Right ventricle myocardium inferior (tissue), 1 donor: ENCODE measurements at regions not wholly inside any gene's neighbourhood (a gene's known extent, or its start where the extent isn't known, plus 50 kb on each side); places are given as distances from the start of the nearest gene placed in this dataset.
"Not testable (repeated sequence)": the region's sequence is repeated elsewhere in the genome, so short reads cannot be mapped to it uniquely, and the experiment has no call there.

ENCODE experiments used
- ATAC-seq: fragments of 200-7000 bp; cut with Tn5 transposase; one replicate; pipeline ENCODE4 v1.9.1; 2020; ENCODE audit warnings: mild to moderate bottlenecking, moderate library complexity
- DNase-seq: peaks from one replicate; pipeline ENCODE4 v3.0.0; 2021; ENCODE audit errors: missing footprints
- intact Hi-C: fragments of 100-400 bp; cut with DNase I; formaldehyde crosslinking; loops from one replicate; pipeline ENCODE4 v1.11.0; 2022
- donor health status: DM: no; HTN: yes; CAD: no; lungs with severe emphysema.

- ATAC-seq (no peak), DNase-seq (no peak)
- intact Hi-C loops, result no loop called here
Observed at GRCh38 chr13:71309905-71310304, 557.1 kb downstream of the DACH1 start.

- no peak for DNase-seq
- intact Hi-C loops, result no loop called here
- ATAC-seq, result no peak
Observed at GRCh38 chr13:71306821-71307220, 560.2 kb downstream of the DACH1 start.

GRCh38 chr13:71304861-71305260 lies 562.1 kb downstream of the DACH1 start:
- DNase-seq, result no peak
- ATAC-seq, result no peak
- intact Hi-C loops, result no loop called here

- ATAC-seq (no peak), DNase-seq (no peak)
- intact Hi-C loops, result no loop called here
Observed at GRCh38 chr13:71303144-71303543, 563.9 kb downstream of the DACH1 start.

- intact Hi-C loops, result no loop called here
- ATAC-seq, result no peak
- no peak for DNase-seq
Observed at GRCh38 chr13:71300602-71301001, 566.4 kb downstream of the DACH1 start.

GRCh38 chr13:71291842-71292146 lies 575.2 kb downstream of the DACH1 start:
- intact Hi-C loops, result no loop called here
- ATAC-seq, result no peak
- no peak for DNase-seq

- intact Hi-C loops, result no loop called here
- DNase-seq, result peak; percentile 39
- ATAC-seq, result no peak
Observed at GRCh38 chr13:71290963-71291841, 575.8 kb downstream of the DACH1 start.

GRCh38 chr13:71289980-71290379 lies 577.0 kb downstream of the DACH1 start:
- DNase-seq, ATAC-seq, intact Hi-C loops: not testable (repeated sequence)

- intact Hi-C loops, result no loop called here
- no peak for ATAC-seq
- no peak for DNase-seq
Observed at GRCh38 chr13:71285700-71286099, 581.3 kb downstream of the DACH1 start.

GRCh38 chr13:71278512-71278911 lies 588.5 kb downstream of the DACH1 start:
- ATAC-seq (no peak), DNase-seq (no peak)
- intact Hi-C loops, result no loop called here

- ATAC-seq, result no peak
- intact Hi-C loops, result no loop called here
- no peak for DNase-seq
Observed at GRCh38 chr13:71274923-71275608, 591.9 kb downstream of the DACH1 start.

GRCh38 chr13:71261256-71261655 lies 605.7 kb downstream of the DACH1 start:
- intact Hi-C loops, result no loop called here
- ATAC-seq (no peak), DNase-seq (no peak)

GRCh38 chr13:71260246-71260645 lies 606.8 kb downstream of the DACH1 start:
- ATAC-seq, result no peak
- intact Hi-C loops, result no loop called here
- no peak for DNase-seq

- intact Hi-C loops, result no loop called here
- ATAC-seq, result no peak
- no peak for DNase-seq
Observed at GRCh38 chr13:71255633-71256032, 611.4 kb downstream of the DACH1 start.

GRCh38 chr13:71254384-71254783 lies 612.6 kb downstream of the DACH1 start:
- DNase-seq, result no peak
- intact Hi-C loops, result no loop called here
- ATAC-seq, result no peak

GRCh38 chr13:71252184-71252704 lies 614.8 kb downstream of the DACH1 start:
- intact Hi-C loops, result no loop called here
- no peak for DNase-seq
- ATAC-seq, result no peak

- ATAC-seq, result no peak
- intact Hi-C loops, result no loop called here
- DNase-seq, result no peak
Observed at GRCh38 chr13:71251292-71251951, 615.6 kb downstream of the DACH1 start.

GRCh38 chr13:71249011-71249410 lies 618.0 kb downstream of the DACH1 start:
- intact Hi-C loops, result loop anchor here (10.0 kb wide), 1 partner anchor 226 kb away; no protein-coding TSS in a partner anchor
- DNase-seq, result no peak
- ATAC-seq, result no peak

GRCh38 chr13:71244161-71244560 lies 622.8 kb downstream of the DACH1 start:
- no peak for ATAC-seq
- intact Hi-C loops, result loop anchor here (5.0 to 10.0 kb wide), 2 partner anchors 231 to 633 kb away; no protein-coding TSS in a partner anchor
- no peak for DNase-seq
